Vagina (tissue), 2 donors: ENCODE measurements at regions not wholly inside any gene's neighbourhood (a gene's known extent, or its start where the extent isn't known, plus 50 kb on each side); places are given as distances from the start of the nearest gene placed in this dataset. TPM values are rescaled to one million over a fixed set of nuclear protein-coding genes. Genes with fewer than 3 reads are reported as not detected.

Experiments used
- DNase-seq, 2 donors: peaks; one replicate each; pipeline ENCODE4 v3.0.0-alpha.2; 2017; ENCODE audit errors: extremely low spot score in 2 of 2
- H3K27ac ChIP-seq: fragments of 200-600 bp; sonication (generic); one replicate; pipeline ENCODE4 v1.5.1; 2019
- H3K27me3 ChIP-seq: fragments of 200-600 bp; sonication (generic); one replicate; pipeline ENCODE4 v1.5.1; 2019
- H3K36me3 ChIP-seq, 2 donors: fragments of 200-600 bp; sonication (generic); one replicate each; pipeline ENCODE4 v1.5.1; 2017 to 2019
- H3K4me1 ChIP-seq: fragments of 200-600 bp; sonication (generic); one replicate; pipeline ENCODE4 v1.5.1; 2019
- H3K4me3 ChIP-seq, 2 donors: fragments of 200-600 bp; sonication (generic); 1 replicate in 1 of 2; 2 replicates in 1 of 2; pipeline ENCODE4 v1.5.1; 2016 to 2019
- H3K9me3 ChIP-seq: fragments of 200-600 bp; sonication (generic); one replicate; pipeline ENCODE4 v1.5.1; 2019
- CTCF ChIP-seq, 3 experiments: fragments of 450-650 bp in 2 of 3; fragments of 200-600 bp in 1 of 3; sonication (generic) in 1 of 3; IDR thresholded peaks; one replicate each; pipeline ENCODE4 v1.5.1; 2017 to 2019; ENCODE audit warnings: antibody characterized with exemption in 3 of 3, mild to moderate bottlenecking in 2 of 3, moderate library complexity in 2 of 3
- POLR2A ChIP-seq, 2 donors: fragments of 450-650 bp; IDR thresholded peaks; one replicate each; pipeline ENCODE4 v1.6.1; 2017; ENCODE audit warnings: antibody characterized with exemption in 2 of 2, mild to moderate bottlenecking in 2 of 2, moderate library complexity in 2 of 2
- POLR2AphosphoS5 ChIP-seq, 2 donors: sonication (generic); formaldehyde crosslinking; IDR thresholded peaks; one replicate each; pipeline ENCODE4 v1.9.0; 2017; ENCODE audit warnings: antibody characterized with exemption in 2 of 2, mild to moderate bottlenecking in 2 of 2, low read depth in 1 of 2; ENCODE audit not compliant: insufficient read depth in 1 of 2
- intact Hi-C: fragments of 100-400 bp; cut with DNase I; formaldehyde crosslinking; loops from one replicate; pipeline ENCODE4 v1.15.1; 2023
- small RNA-seq: library from RNA; depleted of rRNA; stranded (forward); fragments of <200 nt; gene quantifications from one replicate; pipeline ENCODE3, GENCODE V24; 2016

GRCh38 chr4:158462611-158463010 is 59.1 kb upstream of the RXFP1 start:
- H3K27me3 ChIP-seq: no peaks in the 10 kb centered on the region
- no peaks in the 10 kb centered on the region for H3K4me1 ChIP-seq
- TF ChIP-seq POLR2AphosphoS5 (IDR thresholded peaks at IDR 0.05; ENCODE audit: insufficient read depth in 1 of 2, low read depth in 1 of 2) (no peak), CTCF (IDR thresholded peaks at IDR 0.05) (no peak), POLR2A (IDR thresholded peaks at IDR 0.05) (no peak)
- H3K36me3 ChIP-seq: no peaks in the 10 kb centered on the region
- H3K9me3 ChIP-seq: no peaks in the 10 kb centered on the region
- DNase-seq: no peak
- no peak overlapping the region for H3K27ac ChIP-seq
- no peak overlapping the region for H3K4me3 ChIP-seq
- intact Hi-C loops: no loop called here

Small RNAs in the stretch of these regions (small RNA-seq; reads per million reads assigned to genes)
- not detected for gene RNU4-79P
